ENCODE measurements at regions not wholly inside any gene's neighbourhood (a gene's known extent, or its start where the extent isn't known, plus 50 kb on each side); places are given as distances from the start of the nearest gene placed in this dataset.

DNA sequence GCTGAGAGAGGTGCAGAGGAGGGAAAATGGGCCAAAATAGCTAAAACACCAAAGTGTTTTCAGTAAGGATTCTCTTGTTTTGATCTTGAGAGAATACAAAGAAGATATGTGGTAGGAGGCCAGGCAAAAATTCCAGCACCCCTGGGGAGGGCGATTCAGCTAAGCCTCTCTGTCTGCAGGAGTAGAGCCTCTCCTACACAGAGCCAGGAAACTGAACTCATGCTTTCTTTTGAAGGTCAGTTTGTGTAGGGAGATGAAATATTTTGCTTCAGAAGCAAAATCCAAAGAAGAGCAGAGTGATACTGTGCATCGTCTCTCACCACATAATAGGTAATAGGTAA lies 565.0 kb downstream of the FGF9 start:
- TF ChIP-seq TCF7 (IDR thresholded peaks at IDR 0.05; ENCODE audit: borderline replicate concordance) (no peak), MAZ (CRISPR knock-in tag; conservative IDR thresholded peaks at IDR 0.05 in 1 of 2, IDR thresholded peaks at IDR 0.05 in 1 of 2) (no peak), ATF2 (CRISPR knock-in tag; IDR thresholded peaks at IDR 0.05) (no peak), ZNF24 (IDR thresholded peaks at IDR 0.05) (no peak), RCOR1 (IDR thresholded peaks at IDR 0.05; ENCODE audit: borderline replicate concordance in 1 of 2, low read depth in 2 of 2, low read length in 2 of 2) (no peak), MXI1 (IDR thresholded peaks at IDR 0.05; ENCODE audit: low read depth, low read length) (no peak), TBL1XR1 (IDR thresholded peaks at IDR 0.05; ENCODE audit: low read length in 2 of 2) (no peak), ELK1 (CRISPR knock-in tag; IDR thresholded peaks at IDR 0.05) (no peak), FOXJ2 (tag; IDR thresholded peaks at IDR 0.05) (no peak), KLF1 (tag; IDR thresholded peaks at IDR 0.05) (no peak), MCM2 (IDR thresholded peaks at IDR 0.05; ENCODE audit: low read depth) (no peak), NRF1 (conservative IDR thresholded peaks at IDR 0.05 in 1 of 2, IDR thresholded peaks at IDR 0.05 in 1 of 2) (no peak), ZNF3 (CRISPR knock-in tag; IDR thresholded peaks at IDR 0.05) (no peak), TAF1 (IDR thresholded peaks at IDR 0.05; ENCODE audit: control insufficient read depth, extremely low read depth, insufficient read depth, low read length, severe bottlenecking) (no peak)
